DND-41 (cell line): ENCODE measurements at regions not wholly inside any gene's neighbourhood (a gene's known extent, or its start where the extent isn't known, plus 50 kb on each side); places are given as distances from the start of the nearest gene placed in this dataset.

Experiments used
- ATAC-seq: fragments of 200-7000 bp; cut with Tn5 transposase; 3 replicates; pipeline ENCODE4 v1.9.1; 2021; ENCODE audit warnings: low read depth; ENCODE audit not compliant: insufficient read depth
- DNase-seq: peaks from one replicate; pipeline ENCODE4 v3.0.0-alpha.2; 2020
- H2AFZ ChIP-seq: 2 replicates; pipeline ENCODE4 v1.6.0; 2012; ENCODE audit warnings: low read depth, low read length
- H3K27ac ChIP-seq: 2 replicates; pipeline ENCODE4 v1.5.1; 2012; ENCODE audit warnings: low read length, inconsistent platforms
- H3K27me3 ChIP-seq: fragments of 200-600 bp; sonication (generic); 2 replicates; pipeline ENCODE4 v1.6.0; 2012; ENCODE audit warnings: low read length, mild to moderate bottlenecking, inconsistent platforms; ENCODE audit not compliant: insufficient read depth, poor library complexity
- H3K36me3 ChIP-seq: 2 replicates; pipeline ENCODE4 v1.5.1; 2012; ENCODE audit warnings: low read length, inconsistent platforms; ENCODE audit not compliant: insufficient read depth
- H3K4me1 ChIP-seq: 2 replicates; pipeline ENCODE4 v1.5.1; 2012; ENCODE audit warnings: mild to moderate bottlenecking, low read length; ENCODE audit not compliant: insufficient read depth
- H3K4me2 ChIP-seq: 2 replicates; pipeline ENCODE4 v1.6.0; 2012; ENCODE audit warnings: mild to moderate bottlenecking, moderate library complexity, low read length, inconsistent platforms; ENCODE audit not compliant: insufficient read depth
- H3K4me3 ChIP-seq, 2 experiments: fragments of 200-600 bp in 1 of 2; shearing (Covaris generic) in 1 of 2; 2 replicates each; pipeline ENCODE4 v1.5.1; 2012 to 2016; ENCODE audit warnings: inconsistent platforms in 2 of 2, low read length in 2 of 2, mild to moderate bottlenecking in 2 of 2, low read depth in 1 of 2, moderate library complexity in 1 of 2
- H3K79me2 ChIP-seq: 2 replicates; pipeline ENCODE4 v1.6.0; 2012; ENCODE audit warnings: low read length, inconsistent platforms; ENCODE audit not compliant: insufficient read depth
- H3K9ac ChIP-seq: 2 replicates; pipeline ENCODE4 v1.6.0; 2012; ENCODE audit warnings: low read depth, mild to moderate bottlenecking, inconsistent platforms, low read length, moderate library complexity
- H3K9me3 ChIP-seq: 2 replicates; pipeline ENCODE4 v1.5.1; 2012; ENCODE audit warnings: low read length, moderate library complexity, mild to moderate bottlenecking, inconsistent platforms; ENCODE audit not compliant: insufficient read depth, severe bottlenecking
- H4K20me1 ChIP-seq: 2 replicates; pipeline ENCODE4 v1.6.0; 2012; ENCODE audit warnings: low read length; ENCODE audit not compliant: insufficient read depth
- EZH2 ChIP-seq: IDR thresholded peaks from 3 replicates; pipeline ENCODE4 v1.6.1; 2012; ENCODE audit warnings: borderline replicate concordance, low read depth, mild to moderate bottlenecking, moderate library complexity, low read length, inconsistent platforms; ENCODE audit not compliant: severe bottlenecking
- TF ChIP-seq, protein P1 (sequence below): IDR thresholded peaks from 2 replicates; pipeline ENCODE4 v1.5.1; 2012; ENCODE audit warnings: borderline replicate concordance, low read length, moderate library complexity, mild to moderate bottlenecking; ENCODE audit not compliant: poor library complexity, severe bottlenecking; ENCODE audit errors: extremely low read depth

DNA sequence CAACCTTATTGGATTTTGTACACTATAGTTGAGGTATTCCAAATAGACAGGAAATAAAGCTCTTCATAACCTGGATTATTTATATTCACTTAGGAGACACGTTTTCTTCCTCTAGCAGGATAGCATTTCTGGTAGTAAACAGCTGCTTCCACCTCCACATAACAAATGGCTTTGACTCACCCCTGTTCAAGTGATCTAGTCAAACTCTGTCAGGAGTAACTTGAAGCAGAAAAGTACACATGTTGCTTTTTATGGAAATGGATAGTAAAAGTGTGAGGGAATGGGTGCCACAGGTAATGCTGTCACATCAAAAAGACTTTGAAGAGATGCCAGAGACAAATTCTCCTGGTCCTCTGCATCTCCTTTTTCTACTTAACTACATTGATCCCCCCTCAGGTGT lies 258.7 kb upstream of the SLC7A11 start:
- Histone ChIP-seq H3K4me1 (no peaks in the 10 kb centered on the region), H3K9me3 (no peaks in the 10 kb centered on the region)
- TF ChIP-seq, protein P1, sequence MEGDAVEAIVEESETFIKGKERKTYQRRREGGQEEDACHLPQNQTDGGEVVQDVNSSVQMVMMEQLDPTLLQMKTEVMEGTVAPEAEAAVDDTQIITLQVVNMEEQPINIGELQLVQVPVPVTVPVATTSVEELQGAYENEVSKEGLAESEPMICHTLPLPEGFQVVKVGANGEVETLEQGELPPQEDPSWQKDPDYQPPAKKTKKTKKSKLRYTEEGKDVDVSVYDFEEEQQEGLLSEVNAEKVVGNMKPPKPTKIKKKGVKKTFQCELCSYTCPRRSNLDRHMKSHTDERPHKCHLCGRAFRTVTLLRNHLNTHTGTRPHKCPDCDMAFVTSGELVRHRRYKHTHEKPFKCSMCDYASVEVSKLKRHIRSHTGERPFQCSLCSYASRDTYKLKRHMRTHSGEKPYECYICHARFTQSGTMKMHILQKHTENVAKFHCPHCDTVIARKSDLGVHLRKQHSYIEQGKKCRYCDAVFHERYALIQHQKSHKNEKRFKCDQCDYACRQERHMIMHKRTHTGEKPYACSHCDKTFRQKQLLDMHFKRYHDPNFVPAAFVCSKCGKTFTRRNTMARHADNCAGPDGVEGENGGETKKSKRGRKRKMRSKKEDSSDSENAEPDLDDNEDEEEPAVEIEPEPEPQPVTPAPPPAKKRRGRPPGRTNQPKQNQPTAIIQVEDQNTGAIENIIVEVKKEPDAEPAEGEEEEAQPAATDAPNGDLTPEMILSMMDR: no peak
- no peak for TF ChIP-seq EZH2

DNA sequence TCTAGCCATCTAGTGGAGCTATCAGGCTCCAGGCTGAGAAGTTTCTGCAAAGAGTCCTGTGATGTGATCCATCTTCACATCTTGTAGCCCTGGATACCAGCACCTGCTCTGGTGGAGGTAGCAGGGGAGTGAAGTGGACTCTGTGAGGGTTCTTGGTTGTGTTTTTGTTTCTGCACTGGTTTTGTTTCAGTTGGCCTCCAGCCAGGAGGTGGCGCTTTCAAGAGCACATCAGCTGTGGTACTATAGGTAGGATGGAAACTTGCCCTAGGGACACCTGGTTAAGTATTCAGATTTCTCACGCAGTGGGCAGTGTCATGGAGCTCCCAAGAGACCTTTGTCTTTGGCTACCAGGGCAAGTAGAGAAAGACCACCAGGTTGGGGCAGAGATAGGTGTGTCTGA lies 257.5 kb upstream of the SLC7A11 start:
- Histone ChIP-seq H3K9ac (no peak overlapping the region), H3K4me1 (no peaks in the 10 kb centered on the region), H3K4me3 (no peak overlapping the region), H2AFZ (no peak overlapping the region), H3K4me2 (no peak overlapping the region), H3K9me3 (no peaks in the 10 kb centered on the region), H3K36me3 (no peaks in the 10 kb centered on the region), H3K27ac (no peak overlapping the region), H3K79me2 (no peaks in the 10 kb centered on the region), H4K20me1 (no peaks in the 10 kb centered on the region), H3K27me3 (no peaks in the 10 kb centered on the region)
- TF ChIP-seq EZH2: no peak
- TF ChIP-seq, protein P1: no peak
- no peak for DNase-seq
- ATAC-seq: no peak

More for the DNA sequence above, 258.7 kb upstream of the SLC7A11 start:
- no peaks in the 10 kb centered on the region for H3K27me3 ChIP-seq
- no peaks in the 10 kb centered on the region for H3K36me3 ChIP-seq
- DNase-seq (no peak), ATAC-seq (no peak)
- H3K27ac ChIP-seq: no peak overlapping the region
- no peak overlapping the region for H2AFZ ChIP-seq
- H3K4me2 ChIP-seq: no peak overlapping the region
- no peaks in the 10 kb centered on the region for H3K79me2 ChIP-seq
- H4K20me1 ChIP-seq: no peaks in the 10 kb centered on the region
- H3K9ac ChIP-seq: no peak overlapping the region
- no peak overlapping the region for H3K4me3 ChIP-seq

DNA sequence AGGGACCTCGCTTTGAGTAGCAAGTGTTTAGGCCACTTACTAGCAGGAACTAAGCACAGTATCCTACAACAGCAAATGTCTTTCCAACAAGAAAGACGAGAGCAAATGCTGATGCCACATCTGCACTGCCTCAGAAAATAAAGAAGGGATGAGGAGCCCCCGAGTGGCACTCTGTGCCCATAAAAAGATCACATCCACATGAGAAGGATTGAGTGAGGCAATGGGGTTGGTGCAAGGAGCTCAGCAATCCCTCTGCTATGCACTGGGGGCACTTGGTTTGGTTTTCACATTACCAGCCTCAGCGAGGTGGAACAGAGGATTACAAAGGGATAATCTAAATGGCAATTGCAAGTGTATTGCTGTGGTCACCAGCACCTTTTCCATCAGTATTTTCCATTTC lies 252.8 kb upstream of the SLC7A11 start:
- Histone ChIP-seq H3K4me3 (no peak overlapping the region), H3K4me1 (no peaks in the 10 kb centered on the region), H3K9ac (no peak overlapping the region), H3K9me3 (no peaks in the 10 kb centered on the region), H3K79me2 (no peaks in the 10 kb centered on the region), H3K27ac (no peak overlapping the region), H2AFZ (no peak overlapping the region), H3K27me3 (no peaks in the 10 kb centered on the region), H3K36me3 (no peaks in the 10 kb centered on the region), H4K20me1 (no peaks in the 10 kb centered on the region), H3K4me2 (no peak overlapping the region)
- DNase-seq (peak; percentile 45), ATAC-seq (peak; percentile 90)
- TF ChIP-seq EZH2: no peak
- TF ChIP-seq, protein P1: peak; percentile 42

DNA sequence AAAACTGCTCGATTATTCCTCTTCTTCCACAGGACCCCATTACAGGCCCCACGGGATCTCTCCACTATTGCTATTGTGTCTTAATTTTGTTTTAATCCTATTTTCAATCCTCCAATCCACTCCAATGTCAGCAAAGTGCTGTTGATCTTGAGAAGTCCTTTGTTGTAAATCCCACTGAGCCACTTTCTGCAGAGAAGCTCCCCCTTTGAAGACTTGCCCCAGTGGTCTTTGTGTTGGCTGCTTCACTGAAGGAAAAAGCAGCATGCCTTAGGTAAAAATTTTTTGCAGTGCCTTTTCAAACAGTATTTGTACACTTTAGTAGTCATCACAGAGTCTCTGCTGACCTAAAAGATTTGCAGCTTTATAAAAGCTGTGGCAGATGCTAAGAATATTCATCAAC lies 252.0 kb upstream of the SLC7A11 start:
- Histone ChIP-seq H3K79me2 (no peaks in the 10 kb centered on the region), H3K27ac (no peak overlapping the region)
- ATAC-seq: no peak

More for the DNA sequence above, 252.0 kb upstream of the SLC7A11 start:
- Histone ChIP-seq H3K4me1 (peaks cover 2% of the 10 kb centered on the region), H3K4me2 (no peak overlapping the region), H3K27me3 (no peaks in the 10 kb centered on the region), H4K20me1 (no peaks in the 10 kb centered on the region), H3K36me3 (no peaks in the 10 kb centered on the region), H3K9me3 (no peaks in the 10 kb centered on the region), H3K9ac (no peak overlapping the region), H2AFZ (no peak overlapping the region), H3K4me3 (no peak overlapping the region)
- DNase-seq: no peak
- TF ChIP-seq EZH2: no peak
